Erythroblast (primary cell): ENCODE measurements at regions not wholly inside any gene's neighbourhood (a gene's known extent, or its start where the extent isn't known, plus 50 kb on each side); places are given as distances from the start of the nearest gene placed in this dataset.

Experiments used
- GATA1 ChIP-seq: IDR thresholded peaks from 2 replicates; pipeline ENCODE4 v1.6.1; 2011; ENCODE audit warnings: low read depth, mild to moderate bottlenecking, control low read depth, low read length, moderate library complexity
- POLR2A ChIP-seq: IDR thresholded peaks from 2 replicates; pipeline ENCODE4 v1.6.1; 2011; ENCODE audit warnings: mild to moderate bottlenecking, low read length

DNA sequence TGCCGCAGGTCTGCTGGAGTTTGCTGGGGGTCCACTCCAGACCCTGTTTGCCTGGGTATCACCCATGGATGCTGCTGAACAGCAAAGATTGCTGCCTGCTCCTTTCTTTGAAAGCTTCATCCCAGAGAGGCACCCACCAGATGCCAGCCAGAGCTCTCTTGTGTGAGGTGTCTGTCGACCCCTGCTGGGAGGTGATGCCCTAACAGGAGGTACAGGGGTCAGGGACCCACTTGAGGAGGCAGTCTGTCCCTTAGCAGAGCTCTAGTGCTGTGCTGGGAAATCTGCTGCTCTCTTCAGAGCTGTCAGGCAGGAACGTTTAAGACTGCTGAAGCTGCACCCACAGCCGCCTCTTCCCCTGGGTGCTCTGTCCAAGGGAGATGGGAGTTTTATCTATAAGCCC lies 162.7 kb downstream of the NAF1 start:
- TF ChIP-seq POLR2A = no peak
- no peak for TF ChIP-seq GATA1
